Uterus (tissue), 2 donors: ENCODE measurements at regions not wholly inside any gene's neighbourhood (a gene's known extent, or its start where the extent isn't known, plus 50 kb on each side); places are given as distances from the start of the nearest gene placed in this dataset.

ENCODE experiments used
- POLR2A ChIP-seq, 2 donors: fragments of 450-650 bp; IDR thresholded peaks; one replicate each; pipeline ENCODE4 v1.6.1; 2016; ENCODE audit warnings: antibody characterized with exemption in 2 of 2, mild to moderate bottlenecking in 1 of 2, moderate library complexity in 1 of 2
- TF ChIP-seq, protein P1 (sequence below), 4 experiments: fragments of 200-600 bp in 2 of 4; fragments of 450-650 bp in 2 of 4; sonication (generic) in 2 of 4; IDR thresholded peaks; one replicate each; pipeline ENCODE4 v1.5.1; 2016 to 2019; ENCODE audit warnings: antibody characterized with exemption in 4 of 4, mild to moderate bottlenecking in 2 of 4, moderate library complexity in 1 of 4

DNA sequence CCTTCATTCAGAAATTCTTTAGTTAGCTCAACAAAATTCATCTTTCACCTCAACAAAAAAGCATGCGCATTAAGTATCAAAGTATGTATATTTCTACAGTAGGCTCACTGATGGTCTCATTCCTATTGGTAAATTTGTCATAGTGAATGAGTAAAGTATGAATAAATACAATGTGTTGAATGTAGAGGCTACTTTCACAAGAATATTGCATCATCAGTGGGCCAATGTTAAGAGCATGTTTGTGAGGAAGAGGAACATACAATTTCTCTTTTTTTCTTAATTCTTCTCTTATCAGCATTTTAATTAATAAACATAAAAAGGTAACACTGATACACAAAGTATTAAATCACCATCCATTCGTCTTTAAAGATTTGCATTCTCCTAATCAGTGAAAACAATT, 505.1 kb downstream of the CETN3 start:
- TF ChIP-seq, protein P1, sequence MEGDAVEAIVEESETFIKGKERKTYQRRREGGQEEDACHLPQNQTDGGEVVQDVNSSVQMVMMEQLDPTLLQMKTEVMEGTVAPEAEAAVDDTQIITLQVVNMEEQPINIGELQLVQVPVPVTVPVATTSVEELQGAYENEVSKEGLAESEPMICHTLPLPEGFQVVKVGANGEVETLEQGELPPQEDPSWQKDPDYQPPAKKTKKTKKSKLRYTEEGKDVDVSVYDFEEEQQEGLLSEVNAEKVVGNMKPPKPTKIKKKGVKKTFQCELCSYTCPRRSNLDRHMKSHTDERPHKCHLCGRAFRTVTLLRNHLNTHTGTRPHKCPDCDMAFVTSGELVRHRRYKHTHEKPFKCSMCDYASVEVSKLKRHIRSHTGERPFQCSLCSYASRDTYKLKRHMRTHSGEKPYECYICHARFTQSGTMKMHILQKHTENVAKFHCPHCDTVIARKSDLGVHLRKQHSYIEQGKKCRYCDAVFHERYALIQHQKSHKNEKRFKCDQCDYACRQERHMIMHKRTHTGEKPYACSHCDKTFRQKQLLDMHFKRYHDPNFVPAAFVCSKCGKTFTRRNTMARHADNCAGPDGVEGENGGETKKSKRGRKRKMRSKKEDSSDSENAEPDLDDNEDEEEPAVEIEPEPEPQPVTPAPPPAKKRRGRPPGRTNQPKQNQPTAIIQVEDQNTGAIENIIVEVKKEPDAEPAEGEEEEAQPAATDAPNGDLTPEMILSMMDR (IDR thresholded peaks at IDR 0.05), result no peak
- no peak for TF ChIP-seq POLR2A (IDR thresholded peaks at IDR 0.05)
